PC-3 (cell line): ENCODE measurements at regions not wholly inside any gene's neighbourhood (a gene's known extent, or its start where the extent isn't known, plus 50 kb on each side); places are given as distances from the start of the nearest gene placed in this dataset.

Experiments
- ATAC-seq: fragments of 200-7000 bp; cut with Tn5 transposase; 2 replicates; pipeline ENCODE4 v1.9.1; 2020; ENCODE audit warnings: mild to moderate bottlenecking, moderate library complexity
- BruUV-seq: library from RNA; stranded (reverse); fragments of 400-500 nt; replicated peaks from 2 replicates; lab custom pipeline; 2021; lab: Mats Ljungman, UMichigan
- CTCF ChIA-PET: fragments of 300-600 bp; sonication (Branson Sonifier 250); formaldehyde crosslinking; loops from one replicate; lab custom pipeline; 2022; ENCODE audit warnings: antibody characterized with exemption; lab: Charles Lee
- POLR2A ChIA-PET: fragments of 300-600 bp; sonication (Branson Sonifier 250); formaldehyde crosslinking; loops from one replicate; lab custom pipeline; 2022; ENCODE audit warnings: antibody characterized with exemption; ENCODE audit not compliant: unreplicated experiment; lab: Charles Lee
- DNase-seq: peaks from one replicate; pipeline ENCODE4 v3.0.0-alpha.2; 2015
- H2AFZ ChIP-seq: fragments of 300-600 bp; sonication (generic); 2 replicates; pipeline ENCODE4 v1.6.0; 2016; ENCODE audit warnings: antibody characterized with exemption, low read length
- H3F3A ChIP-seq: fragments of 300-600 bp; sonication (generic); one replicate; pipeline ENCODE4 v1.6.0; 2017; ENCODE audit warnings: antibody characterized with exemption, low read length, control low read depth, mild to moderate bottlenecking; ENCODE audit not compliant: unreplicated experiment
- H3K27ac ChIP-seq: fragments of 300-600 bp; sonication (generic); 2 replicates; pipeline ENCODE4 v1.5.1; 2016; ENCODE audit warnings: mild to moderate bottlenecking, low read length
- H3K27me3 ChIP-seq: fragments of 300-600 bp; sonication (generic); 2 replicates; pipeline ENCODE4 v1.6.1; 2016; ENCODE audit warnings: low read length, mixed read lengths
- H3K36me3 ChIP-seq: fragments of 300-600 bp; sonication (generic); 2 replicates; pipeline ENCODE4 v1.6.1; 2016; ENCODE audit warnings: low read depth, mixed run types, low read length, mixed read lengths
- H3K4me1 ChIP-seq: fragments of 300-600 bp; sonication (generic); 2 replicates; pipeline ENCODE4 v1.5.1; 2016; ENCODE audit warnings: low read length; ENCODE audit not compliant: insufficient read depth
- H3K4me2 ChIP-seq: fragments of 300-600 bp; sonication (generic); 2 replicates; pipeline ENCODE4 v1.6.0; 2016; ENCODE audit warnings: low read length
- H3K4me3 ChIP-seq: fragments of 300-600 bp; sonication (generic); 2 replicates; pipeline ENCODE4 v1.5.1; 2016; ENCODE audit warnings: mild to moderate bottlenecking, low read length, mixed read lengths
- H3K79me2 ChIP-seq: fragments of 300-600 bp; sonication (generic); 2 replicates; pipeline ENCODE4 v1.6.1; 2017; ENCODE audit warnings: low read length, mixed read lengths
- H3K9ac ChIP-seq: fragments of 300-600 bp; sonication (generic); 2 replicates; pipeline ENCODE4 v1.6.0; 2016; ENCODE audit warnings: mild to moderate bottlenecking, low read length
- H3K9me2 ChIP-seq: fragments of 300-600 bp; sonication (generic); replicated peaks from 2 replicates; pipeline ENCODE4 v1.6.1; 2016; ENCODE audit warnings: mixed run types, low read length, mixed read lengths
- H3K9me3 ChIP-seq: fragments of 300-600 bp; sonication (generic); 2 replicates; pipeline ENCODE4 v1.6.1; 2016; ENCODE audit warnings: low read length, mixed read lengths
- H4K20me1 ChIP-seq: fragments of 300-600 bp; sonication (generic); 2 replicates; pipeline ENCODE4 v1.6.1; 2016; ENCODE audit warnings: low read length, mixed read lengths
- EZH2 ChIP-seq: fragments of 300-600 bp; sonication (generic); IDR thresholded peaks from one replicate; pipeline ENCODE4 v1.6.1; 2017; ENCODE audit warnings: antibody characterized with exemption, mild to moderate bottlenecking, low read length; ENCODE audit not compliant: unreplicated experiment
- EZH2phosphoT487 ChIP-seq: fragments of 300-600 bp; sonication (generic); IDR thresholded peaks from 2 replicates; pipeline ENCODE4 v1.6.1; 2018; ENCODE audit warnings: mild to moderate bottlenecking, antibody characterized with exemption, low read length, borderline replicate concordance
- intact Hi-C: fragments of 100-400 bp; cut with micrococcal nuclease; formaldehyde crosslinking; loops from 2 replicates; pipeline ENCODE4 v1.9.0; 2023
- TF ChIP-seq, protein P1 (sequence below): fragments of 300-600 bp; sonication (generic); conservative IDR thresholded peaks from 2 replicates; pipeline ENCODE4 v1.5.1; 2017; ENCODE audit warnings: antibody characterized with exemption, low read depth, mild to moderate bottlenecking, low read length

DNA sequence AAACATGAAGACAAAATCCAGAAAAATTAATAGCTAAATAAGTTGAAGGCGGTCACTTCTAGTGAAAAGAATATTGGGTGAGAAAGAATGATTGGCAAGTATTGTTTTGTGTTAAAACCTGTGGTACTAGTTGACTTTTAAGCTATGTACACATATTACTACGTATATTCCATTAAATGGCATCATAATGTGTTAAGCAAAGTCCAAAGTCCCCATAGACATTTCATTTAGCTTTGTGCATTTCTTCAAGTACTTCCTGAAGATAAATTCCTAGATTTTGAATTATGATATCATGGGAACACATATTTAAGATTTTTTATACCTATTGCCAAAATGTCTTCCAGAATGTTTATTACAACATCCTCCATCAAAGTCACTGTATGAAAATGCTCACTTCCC lies 272.7 kb upstream of the IRAK1BP1 start:
- TF ChIP-seq EZH2phosphoT487: no peak
- TF ChIP-seq, protein P1, sequence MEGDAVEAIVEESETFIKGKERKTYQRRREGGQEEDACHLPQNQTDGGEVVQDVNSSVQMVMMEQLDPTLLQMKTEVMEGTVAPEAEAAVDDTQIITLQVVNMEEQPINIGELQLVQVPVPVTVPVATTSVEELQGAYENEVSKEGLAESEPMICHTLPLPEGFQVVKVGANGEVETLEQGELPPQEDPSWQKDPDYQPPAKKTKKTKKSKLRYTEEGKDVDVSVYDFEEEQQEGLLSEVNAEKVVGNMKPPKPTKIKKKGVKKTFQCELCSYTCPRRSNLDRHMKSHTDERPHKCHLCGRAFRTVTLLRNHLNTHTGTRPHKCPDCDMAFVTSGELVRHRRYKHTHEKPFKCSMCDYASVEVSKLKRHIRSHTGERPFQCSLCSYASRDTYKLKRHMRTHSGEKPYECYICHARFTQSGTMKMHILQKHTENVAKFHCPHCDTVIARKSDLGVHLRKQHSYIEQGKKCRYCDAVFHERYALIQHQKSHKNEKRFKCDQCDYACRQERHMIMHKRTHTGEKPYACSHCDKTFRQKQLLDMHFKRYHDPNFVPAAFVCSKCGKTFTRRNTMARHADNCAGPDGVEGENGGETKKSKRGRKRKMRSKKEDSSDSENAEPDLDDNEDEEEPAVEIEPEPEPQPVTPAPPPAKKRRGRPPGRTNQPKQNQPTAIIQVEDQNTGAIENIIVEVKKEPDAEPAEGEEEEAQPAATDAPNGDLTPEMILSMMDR: no peak
- no peaks in the 10 kb centered on the region for H3K27me3 ChIP-seq
- intact Hi-C loops: no loop called here
- H3K4me2 ChIP-seq: no peak overlapping the region
- CTCF ChIA-PET: no interaction called here
- no peaks in the 10 kb centered on the region for H3K36me3 ChIP-seq
- peaks cover 8% of the 10 kb centered on the region for H3F3A ChIP-seq
- H3K4me1 ChIP-seq: peaks cover 18% of the 10 kb centered on the region
- no peak overlapping the region for H3K4me3 ChIP-seq
- H3K9me3 ChIP-seq: no peaks in the 10 kb centered on the region
- H3K79me2 ChIP-seq: no peaks in the 10 kb centered on the region
- POLR2A ChIA-PET: no interaction called here
- no peak overlapping the region for H3K27ac ChIP-seq
- no peaks in the 10 kb centered on the region for H4K20me1 ChIP-seq
- ATAC-seq (no peak), DNase-seq (no peak)
- H3K9ac ChIP-seq: no peak overlapping the region
- no TSS peak for BruUV-seq
- no peak overlapping the region for H2AFZ ChIP-seq
- no peaks in the 10 kb centered on the region for H3K9me2 ChIP-seq

DNA sequence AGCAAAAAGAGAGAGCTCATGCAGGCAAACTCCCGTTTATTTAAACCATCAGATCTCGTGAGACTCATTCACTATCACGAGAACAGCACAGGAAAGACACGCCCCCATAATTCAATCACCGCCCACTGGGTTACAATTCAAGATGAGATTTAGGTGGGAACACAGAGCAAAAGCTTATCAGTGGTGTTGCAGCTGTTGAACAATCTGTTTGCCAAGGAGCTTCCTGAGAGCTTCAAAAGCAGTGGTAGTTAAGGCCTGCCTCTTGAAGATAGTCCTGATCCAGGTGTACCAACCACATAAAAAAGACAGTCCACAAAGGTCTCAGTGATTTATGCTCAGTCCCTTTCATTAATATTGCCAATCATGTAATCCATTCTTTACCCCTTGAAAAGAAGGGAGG lies 269.4 kb upstream of the IRAK1BP1 start:
- Histone ChIP-seq H3K4me2 (no peak overlapping the region), H3K79me2 (no peaks in the 10 kb centered on the region), H3K36me3 (no peaks in the 10 kb centered on the region), H3K27ac (peak overlapping the region; percentile 37), H3K4me1 (peaks cover 22% of the 10 kb centered on the region), H2AFZ (no peak overlapping the region; the same call in 1 of the 2 replicates), H3K9me2 (no peaks in the 10 kb centered on the region), H3K4me3 (no peak overlapping the region), H3K27me3 (no peaks in the 10 kb centered on the region), H3K9me3 (no peaks in the 10 kb centered on the region), H3F3A (peaks cover 8% of the 10 kb centered on the region), H4K20me1 (no peaks in the 10 kb centered on the region), H3K9ac (no peak overlapping the region)
- DNase-seq (no peak), ATAC-seq (no peak)
- TF ChIP-seq EZH2phosphoT487 (no peak), EZH2 (no peak)
- TF ChIP-seq, protein P1: no peak
- intact Hi-C loops: no loop called here
- POLR2A ChIA-PET: interaction anchor here (0.6 to 1.0 kb wide), 2 partner anchors 8 to 256 kb away, joined by 3 to 6 read pairs; no protein-coding TSS in a partner anchor
- CTCF ChIA-PET: no interaction called here
- no TSS peak for BruUV-seq

DNA sequence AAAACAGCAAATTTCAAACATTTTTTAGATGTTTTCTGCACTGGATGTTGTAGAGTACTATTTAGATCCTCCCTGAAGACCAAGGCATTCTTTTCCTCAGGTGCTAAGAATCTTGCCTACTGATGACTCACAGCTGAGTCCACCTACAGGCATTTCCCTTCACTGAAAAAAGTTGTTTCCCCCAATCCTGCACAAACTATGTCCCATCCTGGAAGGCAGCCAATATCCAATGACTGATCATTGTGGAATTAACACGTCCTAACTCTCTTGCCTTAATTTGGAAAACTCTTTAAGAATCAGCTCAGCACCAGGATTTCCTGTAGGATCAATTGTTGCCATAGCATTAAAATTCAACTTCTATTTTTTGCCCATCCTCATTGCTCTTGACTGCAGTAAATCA lies 268.4 kb upstream of the IRAK1BP1 start:
- no peaks in the 10 kb centered on the region for H3K9me2 ChIP-seq
- no peak overlapping the region for H3K9ac ChIP-seq
- H3K4me2 ChIP-seq: peak overlapping the region; percentile 37; the same call in 1 of the 2 replicates
- no peaks in the 10 kb centered on the region for H3K27me3 ChIP-seq
- no peaks in the 10 kb centered on the region for H3K9me3 ChIP-seq
- intact Hi-C loops: no loop called here
- peak overlapping the region; percentile 37 for H3K27ac ChIP-seq
- BruUV-seq: no TSS peak
- peaks cover 22% of the 10 kb centered on the region for H3K4me1 ChIP-seq
- H3F3A ChIP-seq: peaks cover 8% of the 10 kb centered on the region
- DNase-seq: peak; percentile 95
- H3K4me3 ChIP-seq: no peak overlapping the region
- no peaks in the 10 kb centered on the region for H3K36me3 ChIP-seq
- H4K20me1 ChIP-seq: no peaks in the 10 kb centered on the region
- H2AFZ ChIP-seq: no peak overlapping the region
- H3K79me2 ChIP-seq: no peaks in the 10 kb centered on the region
- CTCF ChIA-PET: no interaction called here
- ATAC-seq: peak; percentile 98
- no peak for TF ChIP-seq EZH2phosphoT487
- no peak for TF ChIP-seq EZH2
- TF ChIP-seq, protein P1: no peak
- POLR2A ChIA-PET: interaction anchor here (0.7 kb wide), 1 partner anchor 1306 kb away, joined by 34 read pairs; no protein-coding TSS in a partner anchor
